ENCODE measurements at regions not wholly inside any gene's neighbourhood (a gene's known extent, or its start where the extent isn't known, plus 50 kb on each side); places are given as distances from the start of the nearest gene placed in this dataset.

- no peak for TF ChIP-seq CTCF (IDR thresholded peaks at IDR 0.05; ENCODE audit: low read depth, low read length)
- no peak for TF ChIP-seq EZH2phosphoT487 (IDR thresholded peaks at IDR 0.05; ENCODE audit: low read depth)
Observed at GRCh38 chr5:8208307-8208706, 339.4 kb downstream of the MTRR start.
